Endothelial cell of hepatic sinusoid (primary cell): ENCODE measurements at regions not wholly inside any gene's neighbourhood (a gene's known extent, or its start where the extent isn't known, plus 50 kb on each side); places are given as distances from the start of the nearest gene placed in this dataset.

Experiments used
- in situ Hi-C: cut with HindIII; loops from 2 replicates; pipeline ENCODE4 v1.10.0; 2017; ENCODE audit warnings: low sequenced_read_pairs

DNA sequence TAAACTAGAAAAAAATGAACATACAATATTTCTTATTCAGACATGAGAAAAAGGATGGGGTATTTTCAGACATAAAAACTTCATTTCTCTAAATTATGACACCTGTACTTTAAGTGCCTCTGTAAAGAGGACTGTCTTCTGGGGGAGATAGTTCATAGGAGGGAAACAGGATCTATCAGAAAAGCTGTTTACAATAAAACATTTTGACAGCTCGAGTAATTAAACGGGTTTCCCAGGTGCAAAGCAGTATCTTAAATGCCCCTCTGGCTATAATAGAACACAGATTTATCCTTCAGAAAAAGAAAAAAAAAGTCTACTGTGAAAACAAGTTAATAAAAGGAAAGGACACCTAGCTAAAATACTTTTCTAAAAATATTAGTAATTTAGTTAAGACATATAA, 311.4 kb upstream of the UBE2E3 start:
- in situ Hi-C loops = no loop called here

DNA sequence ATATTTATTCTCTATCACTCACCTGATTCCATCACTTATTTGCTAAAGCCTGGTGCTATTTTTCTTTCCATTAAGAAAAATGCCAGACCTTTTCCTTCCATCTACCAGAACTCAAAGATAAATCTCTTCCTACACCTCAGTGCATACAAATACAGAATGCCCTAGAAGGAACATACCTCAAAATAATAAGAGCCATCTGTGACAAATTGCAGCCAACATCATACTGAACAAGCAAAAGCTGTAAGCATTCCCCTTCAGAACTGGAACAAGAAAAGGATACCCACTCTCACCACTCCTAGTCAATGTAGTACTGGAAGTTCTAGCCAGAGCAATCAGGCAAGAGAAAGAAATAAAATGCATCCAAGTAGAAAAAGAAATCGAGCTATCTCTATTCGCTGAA, 315.9 kb upstream of the UBE2E3 start:
- in situ Hi-C loops = no loop called here

DNA sequence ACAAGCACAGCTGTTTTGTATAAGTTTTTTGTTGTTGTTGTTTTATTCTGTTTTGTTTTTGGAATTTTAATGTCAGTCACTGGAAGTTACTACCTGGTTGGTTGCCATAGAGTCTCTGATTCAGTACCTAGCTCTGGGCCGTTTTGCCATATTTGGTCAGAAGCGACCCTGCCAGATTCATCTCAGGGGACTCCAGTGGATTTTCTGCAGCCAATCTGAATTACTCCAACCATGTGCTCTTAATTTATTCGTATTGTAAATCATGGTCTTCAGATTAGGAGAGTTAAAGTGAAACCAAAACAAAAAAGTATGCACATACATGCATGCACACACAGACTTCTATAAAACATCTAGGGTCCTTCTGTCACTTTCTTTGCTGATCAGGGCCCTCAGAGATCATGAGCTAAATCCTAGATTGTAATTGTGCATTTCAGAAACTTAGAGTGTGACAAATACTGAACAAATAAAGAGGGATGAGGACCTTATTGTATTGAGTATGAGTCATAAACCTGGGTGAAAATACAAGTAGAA, 317.4 kb upstream of the UBE2E3 start:
- in situ Hi-C loops = no loop called here

DNA sequence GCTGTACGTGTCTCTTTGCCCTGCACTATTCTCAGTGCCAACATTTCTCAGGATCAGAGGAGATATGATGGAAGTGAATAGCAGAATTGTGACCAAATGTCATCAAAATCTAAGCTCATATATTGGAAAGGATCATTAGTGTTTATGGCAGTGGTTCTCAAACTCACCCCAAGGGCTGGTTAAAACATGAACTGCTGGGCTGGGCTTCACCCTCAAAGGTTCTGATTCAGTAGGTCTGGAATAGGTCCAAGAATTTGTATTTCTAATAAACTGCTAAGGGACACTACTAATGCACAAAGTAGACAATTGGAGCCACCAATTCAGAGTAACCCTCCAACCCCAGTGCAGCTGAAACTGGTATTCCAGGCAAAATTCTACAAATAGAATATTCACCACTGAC, 317.9 kb upstream of the UBE2E3 start:
- in situ Hi-C loops = no loop called here

DNA sequence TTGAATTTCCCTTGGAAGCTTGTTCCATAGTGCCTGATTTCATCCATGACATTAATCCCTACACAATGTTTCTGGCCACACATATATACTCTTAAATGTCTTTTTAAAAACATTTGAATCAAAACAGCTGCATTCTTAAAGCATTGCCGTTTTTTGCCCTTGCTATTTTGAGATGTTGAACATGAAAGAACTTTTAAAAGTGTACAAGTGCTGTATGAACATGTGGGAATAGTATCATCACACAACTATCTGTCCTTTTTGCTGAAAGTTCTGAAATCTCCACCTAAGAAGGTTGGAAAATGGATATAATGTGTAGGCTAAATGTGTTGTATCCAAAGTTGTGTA, 318.7 kb upstream of the UBE2E3 start:
- in situ Hi-C loops = no loop called here

DNA sequence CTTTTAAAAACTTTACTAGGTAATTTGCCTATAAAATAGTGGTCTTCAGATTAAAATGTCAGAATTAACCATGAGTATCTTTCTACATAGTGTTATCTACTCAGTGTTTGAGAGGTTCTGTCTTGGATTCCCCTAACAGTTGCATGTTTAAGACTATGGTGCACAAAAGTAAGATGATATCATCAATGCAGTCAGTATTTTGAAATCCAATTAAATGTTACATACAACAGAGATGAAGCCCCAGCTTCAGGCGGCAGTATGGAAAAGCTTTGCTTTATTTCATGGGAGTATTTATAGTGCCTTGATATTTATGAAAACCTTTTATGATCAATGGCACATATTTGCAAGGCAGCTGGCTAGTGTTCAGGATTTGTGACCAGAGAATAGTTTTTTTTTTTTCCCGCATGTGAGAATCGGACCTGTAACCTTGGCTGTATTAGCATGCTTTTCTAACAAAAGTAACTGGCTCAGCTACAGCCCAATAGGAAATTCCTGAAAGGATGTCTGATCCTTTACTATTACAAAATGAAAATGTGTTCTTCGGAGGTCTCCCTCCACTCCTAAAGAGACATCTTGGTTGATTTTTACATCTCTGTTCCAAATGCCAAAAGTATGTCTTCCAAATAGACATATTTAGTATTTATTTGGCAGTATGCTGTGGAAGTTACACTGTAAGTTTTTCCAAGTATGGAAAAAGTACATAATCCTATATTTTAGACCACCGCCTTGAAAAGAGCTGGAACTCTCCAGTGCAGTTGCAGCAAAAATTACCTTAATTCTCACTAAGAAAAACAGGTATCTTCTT, 319.3 kb upstream of the UBE2E3 start:
- in situ Hi-C loops = no loop called here

DNA sequence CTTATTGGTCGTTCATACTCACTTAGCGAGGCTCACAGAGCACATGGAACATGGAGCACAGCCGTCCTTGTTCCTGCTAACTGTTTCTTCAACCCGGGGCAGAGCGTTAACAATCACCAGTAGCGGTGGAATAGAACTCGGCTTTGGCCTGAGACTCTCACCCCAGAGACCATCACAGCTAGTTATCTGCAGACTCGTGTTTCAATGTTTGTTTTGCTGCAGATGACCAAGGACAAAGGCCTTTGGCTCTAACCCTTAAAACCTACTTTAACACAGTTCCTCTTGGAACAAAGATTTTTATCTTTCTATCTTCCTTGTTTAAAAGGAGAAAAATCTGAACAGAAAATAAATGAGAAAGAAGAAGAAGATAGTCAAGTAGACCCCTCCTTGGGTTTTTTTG, 320.2 kb upstream of the UBE2E3 start:
- in situ Hi-C loops = no loop called here

DNA sequence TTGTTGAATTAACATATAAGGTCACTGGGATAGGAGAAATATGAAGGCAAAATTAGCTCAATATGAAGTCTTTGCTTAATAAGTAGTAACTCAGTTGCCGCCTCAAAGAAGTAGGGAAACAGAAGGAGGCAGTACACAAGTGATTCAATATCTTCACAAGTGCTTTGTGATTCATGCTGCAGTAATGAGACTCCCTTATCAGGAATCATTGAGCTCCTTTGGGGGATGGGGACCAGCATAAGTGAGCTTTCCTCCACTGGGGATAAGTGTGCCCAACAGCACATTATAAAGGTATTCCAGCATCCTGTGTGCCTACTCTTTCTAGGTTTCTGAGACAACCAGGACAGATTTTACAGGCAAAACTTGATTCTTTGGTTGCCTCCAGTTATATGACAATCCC, 323.4 kb upstream of the UBE2E3 start:
- in situ Hi-C loops = no loop called here

DNA sequence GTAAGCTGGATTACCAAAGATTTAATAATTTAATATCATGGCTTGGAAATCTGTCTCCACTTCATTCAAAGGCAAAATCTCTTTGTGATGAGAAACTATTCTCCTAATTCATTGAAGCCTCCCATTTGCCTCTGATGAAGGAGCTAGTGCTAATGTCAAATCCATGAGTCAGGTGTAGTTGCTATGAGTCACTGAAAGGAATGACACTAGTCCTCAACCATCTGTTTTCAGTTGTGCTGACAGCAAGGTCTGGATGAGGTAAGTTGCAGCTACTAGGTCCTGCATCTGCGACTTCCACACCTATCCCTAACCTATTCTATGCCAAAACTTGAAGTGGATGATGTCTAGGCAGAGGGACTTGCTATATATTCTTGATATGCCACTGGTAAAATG, 324.0 kb upstream of the UBE2E3 start:
- in situ Hi-C loops = no loop called here

DNA sequence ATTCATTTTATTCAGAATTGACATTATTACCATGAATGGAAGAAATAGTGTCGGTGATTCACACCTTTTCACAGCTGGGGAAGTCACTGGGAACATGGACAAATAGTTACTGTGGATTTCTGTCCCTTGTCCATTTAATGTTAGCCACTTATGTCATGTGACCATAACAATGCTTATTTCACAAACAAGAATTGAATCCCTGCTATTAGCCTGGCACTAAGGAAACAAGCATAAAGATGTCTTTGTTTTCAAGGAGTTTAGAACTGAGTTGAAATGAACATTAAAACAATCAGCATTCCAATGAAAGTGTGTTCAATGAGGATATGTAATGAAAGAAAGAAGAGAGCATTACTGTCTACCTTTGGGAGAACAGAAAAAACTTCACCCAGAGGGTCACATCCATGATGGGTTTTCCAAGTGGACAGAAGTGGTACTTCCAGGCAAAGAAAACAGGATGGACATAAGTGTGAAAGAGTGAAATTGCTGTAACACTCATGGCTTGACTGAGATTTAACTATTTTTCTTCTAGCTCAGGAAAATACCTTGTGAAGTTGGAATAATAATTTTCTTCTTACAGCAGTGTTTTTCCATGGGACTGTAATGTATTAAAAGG, 324.5 kb upstream of the UBE2E3 start:
- in situ Hi-C loops = no loop called here

DNA sequence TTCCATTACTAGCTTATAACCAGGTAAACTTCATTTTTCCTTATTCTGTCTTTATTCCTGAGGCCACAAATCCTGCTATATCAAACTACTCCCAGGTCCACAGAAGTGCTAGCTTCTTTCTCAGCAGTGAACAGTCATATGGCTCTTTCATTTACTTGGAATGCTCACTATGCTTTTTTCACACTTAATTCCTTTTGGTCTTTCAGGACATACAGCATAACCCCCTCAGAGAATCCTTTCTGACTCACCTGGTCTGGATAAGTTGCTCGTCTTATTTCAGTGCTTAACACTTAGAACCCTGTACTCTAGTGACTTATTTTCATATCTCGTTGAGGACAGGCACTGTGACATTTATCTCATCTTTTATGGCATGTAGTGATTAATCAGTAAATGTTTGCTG, 325.0 kb upstream of the UBE2E3 start:
- in situ Hi-C loops = no loop called here

DNA sequence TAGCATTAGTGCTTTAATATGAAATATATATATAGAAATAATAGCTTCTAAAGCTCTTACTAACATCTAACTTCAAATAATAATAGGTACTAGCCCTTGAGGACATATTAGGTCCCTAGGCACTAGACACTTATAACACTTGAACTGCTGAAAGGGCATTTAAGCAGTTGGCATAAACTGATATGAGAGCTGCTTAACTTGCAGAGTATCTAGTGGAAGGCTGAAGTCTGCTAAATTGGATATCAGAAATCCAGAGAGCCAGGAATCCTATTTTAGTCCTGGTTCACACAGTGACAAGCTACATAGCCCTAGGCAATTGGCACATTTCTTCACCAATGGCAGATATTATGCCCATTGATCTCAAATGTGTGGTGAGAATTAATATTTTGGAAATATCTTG, 326.9 kb upstream of the UBE2E3 start:
- in situ Hi-C loops = no loop called here

DNA sequence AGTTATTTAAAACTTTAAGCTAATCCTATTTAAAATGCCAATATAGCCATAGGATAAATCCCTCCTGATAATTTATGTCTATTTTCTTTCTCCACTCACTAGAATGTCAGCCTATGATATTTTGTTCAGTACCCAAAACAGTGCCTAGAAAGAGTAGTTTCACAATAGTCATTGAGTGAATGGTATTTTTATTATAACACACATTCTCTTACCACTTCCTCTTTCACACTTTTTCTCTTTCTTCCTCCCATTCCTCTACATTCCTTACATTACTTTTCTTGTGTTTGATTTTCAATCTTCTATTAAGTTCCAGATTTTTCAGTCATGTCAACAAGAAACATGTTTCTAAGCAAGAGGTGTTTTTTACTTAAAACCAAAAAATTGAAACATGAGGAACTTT, 327.6 kb upstream of the UBE2E3 start:
- in situ Hi-C loops = no loop called here

DNA sequence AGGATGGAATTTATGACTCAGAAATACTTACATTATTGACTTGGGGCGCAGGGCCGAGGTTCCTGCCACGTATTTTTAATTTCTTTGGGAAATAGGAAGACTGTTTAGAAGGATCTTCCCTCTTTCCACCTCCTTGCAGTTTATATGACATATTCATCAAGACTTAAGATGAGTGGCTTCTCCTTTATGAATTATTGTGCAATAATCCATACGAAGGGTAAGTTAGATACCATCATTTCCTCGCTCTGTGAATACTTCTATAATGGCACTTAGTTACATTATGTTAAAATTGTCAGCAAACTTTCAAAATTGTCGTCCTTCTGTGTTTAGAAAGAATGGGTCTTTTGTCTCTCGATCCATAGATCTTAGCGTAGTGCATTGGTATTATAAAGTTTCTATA, 328.8 kb upstream of the UBE2E3 start:
- in situ Hi-C loops = no loop called here

DNA sequence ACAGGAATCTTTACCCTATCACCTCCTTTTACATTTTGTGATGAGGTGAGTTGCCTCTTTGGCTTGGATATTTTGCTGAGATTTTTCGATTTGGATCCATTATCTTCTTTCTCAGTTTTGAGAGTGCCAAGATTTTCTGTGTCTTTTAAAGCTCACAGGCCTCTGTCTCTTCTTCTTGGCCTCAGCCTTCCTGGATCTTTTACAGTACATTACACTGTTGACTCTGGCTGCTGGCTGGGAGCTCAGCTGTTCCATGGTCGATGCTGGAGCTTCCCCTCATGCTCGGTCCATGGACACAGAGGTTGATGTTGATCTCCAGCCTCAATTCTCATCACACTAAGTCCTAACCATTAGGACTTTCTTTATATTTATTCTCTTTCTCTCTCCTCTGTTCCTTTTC, 332.8 kb upstream of the UBE2E3 start:
- in situ Hi-C loops = no loop called here

DNA sequence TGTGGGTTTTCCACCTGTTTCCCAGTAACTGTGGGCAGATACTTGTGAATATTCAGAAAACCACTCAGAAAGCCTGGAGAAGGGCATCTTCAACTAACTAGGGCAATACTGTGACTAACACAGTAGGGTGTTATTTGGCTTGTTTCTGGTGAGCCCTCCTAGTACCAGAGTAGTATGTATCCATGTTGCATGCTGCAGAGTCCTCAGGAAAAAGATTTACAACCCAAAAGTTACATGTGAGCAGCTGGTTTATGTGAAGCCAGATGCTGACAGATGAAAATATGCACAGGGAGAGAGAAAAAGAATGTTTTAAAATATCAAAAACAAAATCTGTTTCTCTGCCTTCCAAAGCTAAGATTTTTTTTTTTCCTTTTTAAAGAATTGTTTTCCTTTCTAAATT, 333.2 kb upstream of the UBE2E3 start:
- in situ Hi-C loops = no loop called here

DNA sequence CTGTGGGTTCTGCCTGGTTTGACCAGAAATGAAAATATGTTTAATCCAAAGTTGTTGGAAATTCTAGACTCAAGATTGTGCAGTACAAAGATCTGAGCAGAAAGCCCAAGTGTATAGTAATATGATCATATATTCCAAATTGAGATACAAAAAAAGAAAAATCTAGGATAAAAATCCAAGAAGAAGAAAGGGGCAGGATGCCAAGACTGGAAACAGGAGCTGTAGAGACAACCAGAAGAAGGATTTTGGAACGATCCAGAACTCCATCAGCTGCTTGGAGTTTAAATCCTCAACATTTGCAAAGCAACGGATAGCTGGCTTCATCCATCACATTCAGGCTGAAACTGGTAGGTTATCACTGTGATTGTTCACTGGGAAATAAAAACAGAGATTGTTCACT, 333.6 kb upstream of the UBE2E3 start:
- in situ Hi-C loops = no loop called here

DNA sequence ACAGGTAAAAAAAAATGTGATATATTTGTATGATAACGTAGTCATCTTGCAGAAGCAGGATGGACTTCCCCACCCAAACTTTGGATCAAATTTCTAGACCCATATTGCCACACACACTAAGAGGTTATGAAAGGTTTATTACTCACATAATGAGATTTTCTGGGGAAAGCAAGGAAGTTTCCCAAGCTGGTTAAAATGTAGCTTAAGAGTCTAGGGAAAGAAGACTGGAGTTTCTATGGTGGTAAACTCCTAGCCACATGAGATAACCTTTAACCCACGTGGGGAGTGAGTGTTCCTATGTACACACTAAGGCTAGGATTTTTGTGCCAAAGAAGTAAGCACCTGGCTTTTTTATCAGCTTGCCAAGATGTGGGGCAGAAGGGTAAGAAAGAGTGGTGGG, 335.7 kb upstream of the UBE2E3 start:
- in situ Hi-C loops = no loop called here

DNA sequence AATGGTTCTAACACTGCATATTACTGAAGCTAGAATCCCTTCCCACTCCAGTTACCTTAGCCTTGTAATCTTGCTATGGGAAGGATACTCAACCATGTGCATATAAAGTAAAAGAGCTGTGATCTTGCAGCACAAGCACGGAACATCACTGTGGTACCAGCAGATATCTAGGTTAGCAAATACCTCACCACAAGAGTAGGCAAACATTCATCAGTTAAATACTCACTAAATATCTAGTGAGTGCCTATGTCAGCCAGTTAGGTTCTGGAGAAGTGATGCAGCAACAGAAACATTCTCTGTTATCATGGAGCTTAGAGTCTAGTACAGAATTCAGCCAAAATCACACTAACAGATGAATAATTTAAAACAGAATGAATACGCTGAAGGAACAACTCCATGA, 349.6 kb upstream of the UBE2E3 start:
- in situ Hi-C loops = no loop called here

DNA sequence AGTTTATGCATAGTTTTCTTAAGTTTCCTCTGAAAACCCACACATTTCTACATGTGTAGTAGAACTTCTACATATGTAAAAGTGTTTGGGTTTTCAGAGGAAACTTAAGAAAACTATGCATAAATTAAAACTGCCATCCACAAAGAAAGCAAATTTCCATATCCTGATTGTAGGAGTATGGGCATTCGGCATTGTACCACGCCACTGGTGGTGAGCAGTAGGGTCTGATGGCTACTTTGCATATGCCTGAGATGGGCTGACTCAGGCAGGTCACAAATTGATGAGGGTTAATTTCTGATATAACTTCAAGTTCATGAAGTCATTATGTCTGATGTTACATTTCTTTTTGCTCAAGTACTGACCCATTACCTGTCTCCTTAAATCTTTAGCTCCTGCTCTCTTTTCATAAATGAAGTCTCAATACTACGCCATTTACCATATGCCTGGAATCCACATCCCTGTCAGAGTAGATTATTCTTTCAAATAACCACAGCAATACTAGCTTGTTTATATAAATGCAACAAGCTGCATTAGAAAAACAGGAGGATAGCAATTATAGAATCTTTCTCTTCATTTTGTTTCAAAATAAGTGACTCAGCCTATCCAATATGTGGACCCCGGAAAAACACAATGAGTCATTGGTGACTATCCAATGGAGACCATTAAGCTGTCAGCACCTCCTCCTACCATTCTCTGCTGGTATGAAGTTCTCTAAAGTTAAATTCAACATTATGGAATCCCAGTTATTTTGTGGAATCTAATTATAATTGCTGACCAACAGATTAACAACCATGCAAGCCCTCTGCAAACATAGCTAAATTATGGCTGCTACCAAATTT, 355.2 kb upstream of the UBE2E3 start:
- in situ Hi-C loops = no loop called here
